Rectal smooth muscle tissue (tissue), 1 donor: ENCODE measurements at regions not wholly inside any gene's neighbourhood (a gene's known extent, or its start where the extent isn't known, plus 50 kb on each side); places are given as distances from the start of the nearest gene placed in this dataset.

Experiments
- H3K27ac ChIP-seq: one replicate; pipeline ENCODE4 v1.7.0; 2013; ENCODE audit warnings: low read depth, low read length, inconsistent platforms
- H3K27me3 ChIP-seq: one replicate; pipeline ENCODE4 v1.7.0; 2013; ENCODE audit warnings: low read length; ENCODE audit not compliant: control insufficient read depth, insufficient read depth
- H3K36me3 ChIP-seq: one replicate; pipeline ENCODE4 v1.7.0; 2013; ENCODE audit warnings: low read length; ENCODE audit not compliant: control insufficient read depth, insufficient read depth
- H3K4me1 ChIP-seq: one replicate; pipeline ENCODE4 v1.7.0; 2013; ENCODE audit warnings: low read length; ENCODE audit not compliant: control insufficient read depth, insufficient read depth
- H3K4me3 ChIP-seq: one replicate; pipeline ENCODE4 v1.7.0; 2013; ENCODE audit warnings: low read length
- H3K9ac ChIP-seq: one replicate; pipeline ENCODE4 v1.7.0; 2013; ENCODE audit warnings: low read length

DNA sequence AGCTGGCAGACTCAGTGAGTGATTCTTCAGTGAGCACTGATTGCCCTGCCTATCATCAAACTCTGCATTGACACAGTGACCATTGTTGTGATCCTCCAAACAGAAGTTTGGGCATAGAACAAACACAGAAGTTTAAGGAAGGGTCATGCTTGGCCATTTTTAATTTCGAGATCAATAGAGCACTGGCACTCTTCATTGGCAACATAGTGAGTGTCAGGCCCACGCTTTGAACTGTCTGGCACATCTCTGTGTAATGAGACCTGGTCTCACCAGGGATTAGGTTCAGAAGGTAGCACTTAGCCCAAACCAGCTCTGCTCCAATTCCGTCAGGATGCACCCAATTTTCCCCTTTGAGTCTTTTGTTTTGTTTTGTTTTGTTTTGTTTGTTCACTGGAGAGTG is 127.1 kb upstream of the MOCS2 start:
- no peaks in the 10 kb centered on the region for H3K36me3 ChIP-seq
- no peaks in the 10 kb centered on the region for H3K4me1 ChIP-seq
- no peak overlapping the region for H3K27ac ChIP-seq
- H3K27me3 ChIP-seq = no peaks in the 10 kb centered on the region
- no peak overlapping the region for H3K9ac ChIP-seq
- no peak overlapping the region for H3K4me3 ChIP-seq

GRCh38 chr5:53237876-53238275 is 128.3 kb upstream of the MOCS2 start:
- Histone ChIP-seq H3K4me3 (no peak overlapping the region), H3K36me3 (no peaks in the 10 kb centered on the region), H3K27me3 (no peaks in the 10 kb centered on the region), H3K4me1 (no peaks in the 10 kb centered on the region), H3K9ac (no peak overlapping the region), H3K27ac (no peak overlapping the region)

GRCh38 chr5:53239301-53239990 is 129.9 kb upstream of the MOCS2 start:
- Histone ChIP-seq H3K4me1 (no peaks in the 10 kb centered on the region), H3K27me3 (no peaks in the 10 kb centered on the region), H3K9ac (no peak overlapping the region), H3K4me3 (no peak overlapping the region), H3K27ac (no peak overlapping the region), H3K36me3 (no peaks in the 10 kb centered on the region)

GRCh38 chr5:53240661-53241060 is 131.1 kb upstream of the MOCS2 start:
- no peaks in the 10 kb centered on the region for H3K4me1 ChIP-seq
- H3K27me3 ChIP-seq = no peaks in the 10 kb centered on the region
- no peak overlapping the region for H3K9ac ChIP-seq
- no peaks in the 10 kb centered on the region for H3K36me3 ChIP-seq
- H3K27ac ChIP-seq = no peak overlapping the region
- no peak overlapping the region for H3K4me3 ChIP-seq

DNA sequence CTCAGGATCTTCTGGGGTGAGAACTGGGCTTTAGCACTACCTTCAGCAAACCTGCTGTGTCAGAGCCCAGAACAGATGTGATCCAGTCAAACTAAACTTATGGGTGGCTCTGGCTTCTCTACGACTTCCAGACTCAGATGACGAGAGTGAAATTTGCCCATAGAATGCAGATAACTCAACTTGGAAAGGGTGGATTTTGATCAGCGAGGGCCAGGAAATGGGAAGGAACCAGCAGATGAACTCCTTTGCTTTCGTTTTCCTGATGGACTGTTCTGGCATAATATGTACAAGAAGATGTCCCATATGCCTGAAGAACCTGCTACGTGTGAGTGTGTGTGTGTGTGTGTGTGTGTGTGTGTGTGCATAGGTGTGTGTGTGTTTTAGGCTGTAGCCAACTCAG is 132.0 kb upstream of the MOCS2 start:
- no peaks in the 10 kb centered on the region for H3K27me3 ChIP-seq
- H3K9ac ChIP-seq = no peak overlapping the region
- H3K27ac ChIP-seq = no peak overlapping the region
- no peaks in the 10 kb centered on the region for H3K36me3 ChIP-seq
- no peak overlapping the region for H3K4me3 ChIP-seq
- no peaks in the 10 kb centered on the region for H3K4me1 ChIP-seq

DNA sequence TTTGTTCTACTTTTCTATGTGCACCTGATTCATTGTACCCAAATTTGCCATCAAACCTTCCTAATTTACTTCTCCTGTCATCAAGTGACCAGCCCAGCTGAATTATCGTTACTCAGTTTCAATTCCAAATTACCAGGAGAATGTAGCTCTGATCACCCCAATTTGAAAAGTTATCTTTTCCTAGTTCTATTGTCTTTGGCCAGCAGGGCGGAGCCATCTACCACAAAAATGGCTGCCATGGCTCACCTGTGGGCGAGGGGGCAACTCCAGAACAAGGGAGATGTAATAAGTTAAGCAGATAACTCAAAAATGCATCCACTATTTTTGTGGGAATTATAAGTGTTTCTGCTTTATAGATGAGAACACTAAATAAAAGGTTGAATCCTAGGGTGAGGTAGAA is 133.8 kb upstream of the MOCS2 start:
- H3K4me1 ChIP-seq = no peaks in the 10 kb centered on the region

DNA sequence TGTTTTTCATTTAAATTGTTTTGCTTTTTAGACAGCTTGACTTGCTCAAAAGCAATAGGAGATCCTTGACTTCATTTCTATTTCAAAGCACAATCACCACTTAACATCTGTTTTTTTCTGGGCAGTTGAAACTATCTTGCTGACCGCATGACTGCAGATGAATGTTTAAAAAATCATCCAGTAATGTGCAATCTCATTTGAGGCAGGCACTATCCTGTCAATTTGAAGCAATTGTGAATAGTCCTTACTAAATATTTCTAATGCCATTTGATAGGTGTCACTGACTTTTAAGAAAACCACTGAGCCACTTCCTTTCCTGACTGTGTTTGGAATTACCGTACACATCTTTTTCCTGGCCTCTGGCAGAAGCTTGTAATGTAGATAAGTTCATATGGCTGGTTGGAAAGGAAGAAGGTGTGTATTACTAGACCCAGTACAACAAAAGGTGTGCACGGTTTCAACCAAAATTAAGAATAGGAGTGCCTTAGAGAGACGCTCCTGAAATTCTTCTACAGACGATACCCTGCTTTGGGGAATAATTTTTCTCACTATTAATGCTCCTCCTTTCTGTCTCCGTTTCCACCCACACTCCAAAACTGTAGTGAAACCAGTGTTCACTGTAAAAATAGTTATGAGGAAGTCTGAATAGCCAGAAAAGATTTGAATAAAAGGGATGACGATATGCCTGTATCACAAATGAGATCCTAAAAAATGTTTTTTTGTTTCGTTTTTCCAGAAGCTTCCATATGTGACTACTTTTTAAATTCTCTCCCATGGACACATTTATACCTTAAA is 136.7 kb upstream of the MOCS2 start:
- Histone ChIP-seq H3K27ac (no peak overlapping the region), H3K9ac (no peak overlapping the region), H3K27me3 (no peaks in the 10 kb centered on the region), H3K4me1 (no peaks in the 10 kb centered on the region), H3K4me3 (no peak overlapping the region), H3K36me3 (no peaks in the 10 kb centered on the region)

More for the DNA sequence above, 133.8 kb upstream of the MOCS2 start:
- H3K4me3 ChIP-seq = no peak overlapping the region
- no peaks in the 10 kb centered on the region for H3K36me3 ChIP-seq
- H3K27me3 ChIP-seq = no peaks in the 10 kb centered on the region
- H3K9ac ChIP-seq = no peak overlapping the region
- H3K27ac ChIP-seq = no peak overlapping the region

DNA sequence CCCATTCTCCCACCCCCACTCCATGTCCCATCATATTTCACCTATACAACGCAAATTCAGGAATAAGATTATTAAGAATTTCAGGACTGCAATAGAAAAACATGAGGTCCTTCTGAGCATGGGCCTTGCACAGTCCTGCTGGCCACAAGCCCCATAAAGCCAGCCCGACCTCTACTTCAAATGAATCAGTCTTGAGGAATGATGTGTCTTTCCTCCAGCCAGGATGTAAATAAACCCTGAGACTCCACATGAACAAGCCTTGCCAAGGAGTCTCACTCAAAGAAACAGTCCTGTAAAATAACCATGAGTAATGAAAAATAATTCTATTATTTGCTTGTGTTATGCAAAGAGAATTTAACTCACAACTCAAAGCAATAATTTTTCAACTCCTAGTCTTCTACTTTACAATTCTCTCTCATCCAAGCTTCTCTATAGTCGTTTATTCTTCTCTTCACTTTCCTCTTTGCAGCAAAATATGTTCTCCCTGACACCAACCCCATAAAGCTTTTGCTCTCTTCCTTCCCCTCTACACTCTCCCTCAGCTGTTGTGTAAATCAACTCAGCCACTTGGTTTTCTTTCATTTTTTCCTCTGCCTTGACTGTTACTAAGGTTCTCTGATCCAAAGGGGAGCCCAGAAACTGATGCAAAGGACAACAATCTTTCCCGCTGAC is 140.1 kb upstream of the MOCS2 start:
- Histone ChIP-seq H3K27ac (no peak overlapping the region), H3K9ac (no peak overlapping the region), H3K4me3 (no peak overlapping the region), H3K4me1 (no peaks in the 10 kb centered on the region), H3K36me3 (no peaks in the 10 kb centered on the region), H3K27me3 (no peaks in the 10 kb centered on the region)

DNA sequence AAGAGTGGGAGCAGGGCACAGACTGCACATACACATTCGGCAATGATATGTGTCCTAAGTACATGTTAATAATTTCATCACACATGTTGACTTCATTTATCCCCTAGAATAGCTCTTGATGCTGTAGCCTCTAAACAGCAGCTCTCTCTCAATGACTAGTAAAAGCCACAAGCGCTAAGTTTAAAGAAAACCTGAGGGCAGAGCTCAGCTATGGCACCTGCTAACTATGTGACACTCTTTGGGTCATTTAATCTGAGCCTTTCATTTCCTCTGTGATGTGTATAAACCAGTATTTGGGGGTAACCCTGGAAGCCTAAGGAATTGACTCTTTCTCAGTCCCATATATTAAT is 140.6 kb upstream of the MOCS2 start:
- H3K9ac ChIP-seq = no peak overlapping the region
- H3K27me3 ChIP-seq = no peaks in the 10 kb centered on the region
- H3K36me3 ChIP-seq = no peaks in the 10 kb centered on the region
- no peaks in the 10 kb centered on the region for H3K4me1 ChIP-seq
- no peak overlapping the region for H3K27ac ChIP-seq
- H3K4me3 ChIP-seq = no peak overlapping the region

DNA sequence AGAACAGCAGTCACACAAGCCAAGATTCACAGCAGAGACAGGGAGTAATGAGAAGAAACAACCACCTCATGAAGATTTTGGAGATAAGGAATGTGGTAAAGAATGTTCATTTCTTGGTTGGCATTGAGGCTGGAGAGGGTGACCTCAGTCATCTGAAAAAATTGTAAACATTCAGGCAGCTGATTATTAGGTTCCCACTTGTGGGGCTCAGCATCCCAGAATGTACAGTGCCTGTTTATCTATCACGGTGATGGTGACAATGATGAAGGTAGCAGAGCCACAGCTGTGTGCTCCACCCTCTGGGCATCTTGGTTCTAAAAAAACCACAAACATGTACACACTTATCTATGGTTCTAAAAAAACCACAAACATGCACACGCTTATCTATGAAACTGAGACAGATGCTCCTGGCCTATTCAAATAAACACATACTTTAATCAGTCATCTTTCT is 143.9 kb upstream of the MOCS2 start:
- H3K27me3 ChIP-seq = no peaks in the 10 kb centered on the region
- no peak overlapping the region for H3K4me3 ChIP-seq
- no peak overlapping the region for H3K27ac ChIP-seq

DNA sequence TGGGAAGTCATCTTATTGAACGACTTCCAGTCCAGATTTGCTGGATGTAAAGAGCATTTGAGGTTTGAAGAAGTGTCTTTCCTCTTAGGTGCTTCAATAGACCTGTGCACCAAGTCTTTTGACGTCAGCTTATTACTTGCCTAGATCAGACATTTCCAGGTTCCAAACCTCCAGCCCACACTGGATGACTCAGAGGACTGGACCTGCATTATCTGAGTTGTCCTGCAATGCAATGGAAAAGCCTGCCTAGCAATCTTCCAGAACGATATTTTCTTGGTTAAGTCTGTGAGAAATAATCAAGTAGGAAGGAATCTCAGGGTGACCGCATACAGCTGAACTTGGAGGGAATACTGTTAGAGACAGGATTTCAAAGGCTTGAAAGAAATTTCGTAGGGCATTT is 147.2 kb upstream of the MOCS2 start:
- Histone ChIP-seq H3K27me3 (no peaks in the 10 kb centered on the region), H3K9ac (no peak overlapping the region), H3K4me1 (no peaks in the 10 kb centered on the region), H3K27ac (no peak overlapping the region), H3K36me3 (no peaks in the 10 kb centered on the region), H3K4me3 (no peak overlapping the region)

More for the DNA sequence above, 143.9 kb upstream of the MOCS2 start:
- H3K36me3 ChIP-seq = no peaks in the 10 kb centered on the region
- H3K4me1 ChIP-seq = no peaks in the 10 kb centered on the region
- H3K9ac ChIP-seq = no peak overlapping the region

- Histone ChIP-seq H3K27ac (no peak overlapping the region), H3K9ac (no peak overlapping the region), H3K27me3 (no peaks in the 10 kb centered on the region), H3K36me3 (no peaks in the 10 kb centered on the region), H3K4me1 (no peaks in the 10 kb centered on the region), H3K4me3 (no peak overlapping the region)
Observed at GRCh38 chr5:53257806-53258373, 148.3 kb upstream of the MOCS2 start.
